ENCODE measurements at regions not wholly inside any gene's neighbourhood (a gene's known extent, or its start where the extent isn't known, plus 50 kb on each side); places are given as distances from the start of the nearest gene placed in this dataset.

DNA sequence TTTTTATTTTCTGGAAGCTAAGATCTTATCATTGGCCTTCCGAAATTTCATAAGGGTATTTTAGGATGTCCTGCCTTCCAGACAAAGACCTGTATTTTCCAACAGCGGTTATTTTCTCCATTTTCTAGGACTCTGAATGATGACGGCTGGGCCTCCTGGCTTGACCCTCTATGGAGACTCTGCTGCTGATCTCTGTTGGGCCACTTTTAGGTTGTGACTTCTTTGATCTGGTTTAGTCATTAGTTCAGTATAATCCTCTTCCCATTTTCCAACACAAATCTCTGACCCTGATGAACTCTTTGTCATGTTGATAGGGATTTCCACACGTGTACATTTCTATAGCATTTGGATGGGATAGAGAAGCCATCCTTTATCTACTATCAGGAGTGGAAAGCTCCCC is 93.7 kb downstream of the HS1BP3 start:
- TF ChIP-seq ESRRA (IDR thresholded peaks at IDR 0.05; ENCODE audit: borderline replicate concordance, low read depth) = no peak
- TF ChIP-seq NRF1 (conservative IDR thresholded peaks at IDR 0.05 in 1 of 2, IDR thresholded peaks at IDR 0.05 in 1 of 2) = no peak
